Esophagus squamous epithelium (tissue), 5 donors: ENCODE measurements at regions not wholly inside any gene's neighbourhood (a gene's known extent, or its start where the extent isn't known, plus 50 kb on each side); places are given as distances from the start of the nearest gene placed in this dataset.

Source experiments
- DNase-seq: peaks from one replicate; lab custom pipeline; 2025; lab: John Stamatoyannopoulos, UW
- H3K27ac ChIP-seq, 4 donors: fragments of 200-600 bp; sonication (generic); one replicate each; pipeline ENCODE4 v1.5.1; 2016 to 2019; ENCODE audit warnings: mild to moderate bottlenecking in 1 of 4
- H3K27me3 ChIP-seq, 4 donors: fragments of 200-600 bp; sonication (generic); 1 replicate in 3 of 4; 2 replicates in 1 of 4; pipeline versions ENCODE4 v1.5.1 to v1.6.0; 2017 to 2021; ENCODE audit warnings: antibody characterized with exemption in 1 of 4
- H3K36me3 ChIP-seq, 3 donors: fragments of 200-600 bp; sonication (generic); one replicate each; pipeline ENCODE4 v1.5.1; 2016 to 2019
- H3K4me1 ChIP-seq, 3 donors: fragments of 200-600 bp; sonication (generic); one replicate each; pipeline ENCODE4 v1.5.1; 2017 to 2019
- H3K4me3 ChIP-seq, 4 donors: fragments of 200-600 bp; sonication (generic); 1 replicate in 3 of 4; 2 replicates in 1 of 4; pipeline ENCODE4 v1.5.1; 2016 to 2019; ENCODE audit warnings: mild to moderate bottlenecking in 2 of 4, moderate library complexity in 1 of 4
- H3K9me3 ChIP-seq, 3 donors: fragments of 200-600 bp; sonication (generic); one replicate each; pipeline ENCODE4 v1.5.1; 2016 to 2019
- CTCF ChIP-seq, 6 experiments: fragments of 450-650 bp in 4 of 6; fragments of 200-600 bp in 2 of 6; sonication (generic) in 2 of 6; IDR thresholded peaks; one replicate each; pipeline ENCODE4 v1.5.1; 2016 to 2019; ENCODE audit warnings: antibody characterized with exemption in 6 of 6, mild to moderate bottlenecking in 4 of 6, moderate library complexity in 4 of 6
- POLR2A ChIP-seq, 4 donors: fragments of 450-650 bp; IDR thresholded peaks; one replicate each; pipeline ENCODE4 v1.6.1; 2017; ENCODE audit warnings: antibody characterized with exemption in 4 of 4, mild to moderate bottlenecking in 4 of 4, moderate library complexity in 3 of 4
- WGBS, 2 donors: methylation state at CpG; one replicate each; pipeline ENCODE4 v1.1.5; 2018; 5-methylcytosine and 5-hydroxymethylcytosine counted together
- intact Hi-C: fragments of 100-400 bp; cut with DNase I; formaldehyde crosslinking; loops from one replicate; pipeline ENCODE4 v1.15.0; 2022
- donor health status: DM: yes; HTN: yes; CAD: no.

- Histone ChIP-seq H3K27ac (no peak overlapping the region), H3K4me1 (no peaks in the 10 kb centered on the region), H3K4me3 (no peak overlapping the region), H3K27me3 (no peaks in the 10 kb centered on the region), H3K36me3 (no peaks in the 10 kb centered on the region), H3K9me3 (no peaks in the 10 kb centered on the region)
- TF ChIP-seq POLR2A (IDR thresholded peaks at IDR 0.05), result no peak
- no peak for TF ChIP-seq CTCF (IDR thresholded peaks at IDR 0.05)
- DNase-seq, result no peak
- intact Hi-C loops, result no loop called here
- 50% methylated on average over 2 of the region's 2 CpGs for WGBS, 2 donors
These were observed 499.5 kb upstream of the CHAC2 start for GRCh38 chr2:53268086-53268485.

GRCh38 chr2:53265544-53266299 lies 501.9 kb upstream of the CHAC2 start:
- intact Hi-C loops, result no loop called here
- H3K4me3 ChIP-seq, result no peak overlapping the region
- 45 to 64% methylated on average over 3 of the region's 3 CpGs for WGBS, 2 donors

GRCh38 chr2:53260568-53260967 lies 507.0 kb upstream of the CHAC2 start:
- no peaks in the 10 kb centered on the region for H3K36me3 ChIP-seq
- 77 to 78% methylated on average over 5 of the region's 5 CpGs for WGBS, 2 donors
- H3K9me3 ChIP-seq, result no peaks in the 10 kb centered on the region
- H3K4me3 ChIP-seq, result no peak overlapping the region
- TF ChIP-seq CTCF (IDR thresholded peaks at IDR 0.05) (no peak), POLR2A (IDR thresholded peaks at IDR 0.05) (no peak)
- intact Hi-C loops, result no loop called here
- no peaks in the 10 kb centered on the region for H3K4me1 ChIP-seq
- H3K27ac ChIP-seq, result no peak overlapping the region
- DNase-seq, result no peak
- no peaks in the 10 kb centered on the region for H3K27me3 ChIP-seq

More at GRCh38 chr2:53265544-53266299, 501.9 kb upstream of the CHAC2 start:
- H3K27me3 ChIP-seq, result no peaks in the 10 kb centered on the region
- no peaks in the 10 kb centered on the region for H3K36me3 ChIP-seq
- no peak for DNase-seq
- H3K4me1 ChIP-seq, result no peaks in the 10 kb centered on the region
- H3K27ac ChIP-seq, result no peak overlapping the region
- TF ChIP-seq CTCF (IDR thresholded peaks at IDR 0.05) (no peak), POLR2A (IDR thresholded peaks at IDR 0.05) (no peak)
- H3K9me3 ChIP-seq, result no peaks in the 10 kb centered on the region

GRCh38 chr2:53259395-53260009 lies 508.1 kb upstream of the CHAC2 start:
- no peak overlapping the region for H3K4me3 ChIP-seq
- no peaks in the 10 kb centered on the region for H3K4me1 ChIP-seq
- WGBS, 2 donors, result 79 to 83% methylated on average over 4 to 8 of the region's 29 CpGs
- no peaks in the 10 kb centered on the region for H3K27me3 ChIP-seq
- intact Hi-C loops, result no loop called here
- H3K36me3 ChIP-seq, result no peaks in the 10 kb centered on the region
- H3K27ac ChIP-seq, result no peak overlapping the region
- no peaks in the 10 kb centered on the region for H3K9me3 ChIP-seq
- TF ChIP-seq POLR2A (IDR thresholded peaks at IDR 0.05) (no peak), CTCF (IDR thresholded peaks at IDR 0.05) (no peak)
- no peak for DNase-seq

- WGBS, 2 donors, result 65 to 88% methylated on average over 3 of the region's 3 CpGs
- H3K4me1 ChIP-seq, result no peaks in the 10 kb centered on the region
- DNase-seq, result no peak
- H3K36me3 ChIP-seq, result no peaks in the 10 kb centered on the region
- no peaks in the 10 kb centered on the region for H3K9me3 ChIP-seq
- TF ChIP-seq CTCF (IDR thresholded peaks at IDR 0.05) (no peak), POLR2A (IDR thresholded peaks at IDR 0.05) (no peak)
- intact Hi-C loops, result no loop called here
- H3K27ac ChIP-seq, result no peak overlapping the region
- no peaks in the 10 kb centered on the region for H3K27me3 ChIP-seq
- H3K4me3 ChIP-seq, result no peak overlapping the region
These were observed 510.3 kb upstream of the CHAC2 start for GRCh38 chr2:53257287-53257686.
